ENCODE measurements at regions not wholly inside any gene's neighbourhood (a gene's known extent, or its start where the extent isn't known, plus 50 kb on each side); places are given as distances from the start of the nearest gene placed in this dataset.
A peak's percentile ranks its signal among the peaks of the same experiment; 100 is the strongest.

- FAIRE-seq (no peak), DNase-seq (ENCODE audit: low read depth) (no peak)
- H3K4me3 ChIP-seq (ENCODE audit: low read depth, low read length) = no peak overlapping the region
Observed at GRCh38 chr17:54157542-54157941, 334.8 kb downstream of the KIF2B start.

GRCh38 chr17:54172096-54172984 is 349.6 kb downstream of the KIF2B start:
- H3K4me3 ChIP-seq (ENCODE audit: low read depth, low read length) = no peak overlapping the region
- H3K36me3 ChIP-seq (ENCODE audit: control insufficient read depth, insufficient read depth, low read length) = no peaks in the 10 kb centered on the region
- DNase-seq (ENCODE audit: low read depth) (peak; percentile 49), FAIRE-seq (no peak)
- no peaks in the 10 kb centered on the region for H3K27me3 ChIP-seq (ENCODE audit: control insufficient read depth, insufficient read depth, low read length)
- TF ChIP-seq CTCF (IDR thresholded peaks at IDR 0.05; ENCODE audit: insufficient read depth, low read length, severe bottlenecking) = peak; percentile 49

More at GRCh38 chr17:54157542-54157941, 334.8 kb downstream of the KIF2B start:
- no peak for TF ChIP-seq CTCF (IDR thresholded peaks at IDR 0.05; ENCODE audit: insufficient read depth, low read length, severe bottlenecking)
- no peaks in the 10 kb centered on the region for H3K27me3 ChIP-seq (ENCODE audit: control insufficient read depth, insufficient read depth, low read length)
- no peaks in the 10 kb centered on the region for H3K36me3 ChIP-seq (ENCODE audit: control insufficient read depth, insufficient read depth, low read length)

- no peak overlapping the region for H3K4me3 ChIP-seq (ENCODE audit: low read depth, low read length)
- no peak for FAIRE-seq
- H3K36me3 ChIP-seq (ENCODE audit: control insufficient read depth, insufficient read depth, low read length) = no peaks in the 10 kb centered on the region
- no peaks in the 10 kb centered on the region for H3K27me3 ChIP-seq (ENCODE audit: control insufficient read depth, insufficient read depth, low read length)
- peak; percentile 51 for DNase-seq (ENCODE audit: low read depth)
- no peak for TF ChIP-seq CTCF (IDR thresholded peaks at IDR 0.05; ENCODE audit: insufficient read depth, low read length, severe bottlenecking)
Observed at GRCh38 chr17:54172985-54173316, 350.2 kb downstream of the KIF2B start.

- no peak for TF ChIP-seq CTCF (IDR thresholded peaks at IDR 0.05; ENCODE audit: insufficient read depth, low read length, severe bottlenecking)
- H3K4me3 ChIP-seq (ENCODE audit: low read depth, low read length) = no peak overlapping the region
- no peaks in the 10 kb centered on the region for H3K36me3 ChIP-seq (ENCODE audit: control insufficient read depth, insufficient read depth, low read length)
- DNase-seq (ENCODE audit: low read depth) (no peak), FAIRE-seq (peak; percentile 32)
- H3K27me3 ChIP-seq (ENCODE audit: control insufficient read depth, insufficient read depth, low read length) = no peaks in the 10 kb centered on the region
Observed at GRCh38 chr17:54177606-54178308, 355.0 kb downstream of the KIF2B start.

GRCh38 chr17:54180950-54181349 is 358.2 kb downstream of the KIF2B start:
- FAIRE-seq (no peak), DNase-seq (ENCODE audit: low read depth) (no peak)
- no peaks in the 10 kb centered on the region for H3K36me3 ChIP-seq (ENCODE audit: control insufficient read depth, insufficient read depth, low read length)
- TF ChIP-seq CTCF (IDR thresholded peaks at IDR 0.05; ENCODE audit: insufficient read depth, low read length, severe bottlenecking) = no peak
- H3K27me3 ChIP-seq (ENCODE audit: control insufficient read depth, insufficient read depth, low read length) = no peaks in the 10 kb centered on the region
- H3K4me3 ChIP-seq (ENCODE audit: low read depth, low read length) = no peak overlapping the region
